HUES48 (cell line): ENCODE measurements at regions not wholly inside any gene's neighbourhood (a gene's known extent, or its start where the extent isn't known, plus 50 kb on each side); places are given as distances from the start of the nearest gene placed in this dataset.

ENCODE experiments used
- H3K27ac ChIP-seq: one replicate; pipeline ENCODE4 v1.7.0; 2013; ENCODE audit warnings: low read depth, low read length, inconsistent platforms
- H3K27me3 ChIP-seq: 2 replicates; pipeline ENCODE4 v1.6.1; 2013; ENCODE audit warnings: mild to moderate bottlenecking, low read length; ENCODE audit not compliant: control insufficient read depth, insufficient read depth
- H3K36me3 ChIP-seq: 2 replicates; pipeline ENCODE4 v1.6.1; 2013; ENCODE audit warnings: low read length; ENCODE audit not compliant: control insufficient read depth, insufficient read depth
- H3K4me1 ChIP-seq: 2 replicates; pipeline ENCODE4 v1.6.1; 2013; ENCODE audit warnings: mild to moderate bottlenecking, low read length; ENCODE audit not compliant: control insufficient read depth, insufficient read depth
- H3K4me3 ChIP-seq: 2 replicates; pipeline ENCODE4 v1.5.1; 2013; ENCODE audit warnings: mild to moderate bottlenecking, low read depth, low read length
- H3K9ac ChIP-seq: 2 replicates; pipeline ENCODE4 v1.6.1; 2013; ENCODE audit warnings: mild to moderate bottlenecking, low read depth, low read length, moderate library complexity
- H3K9me3 ChIP-seq: 2 replicates; pipeline ENCODE4 v1.6.1; 2013; ENCODE audit warnings: low read length; ENCODE audit not compliant: control insufficient read depth, insufficient read depth

DNA sequence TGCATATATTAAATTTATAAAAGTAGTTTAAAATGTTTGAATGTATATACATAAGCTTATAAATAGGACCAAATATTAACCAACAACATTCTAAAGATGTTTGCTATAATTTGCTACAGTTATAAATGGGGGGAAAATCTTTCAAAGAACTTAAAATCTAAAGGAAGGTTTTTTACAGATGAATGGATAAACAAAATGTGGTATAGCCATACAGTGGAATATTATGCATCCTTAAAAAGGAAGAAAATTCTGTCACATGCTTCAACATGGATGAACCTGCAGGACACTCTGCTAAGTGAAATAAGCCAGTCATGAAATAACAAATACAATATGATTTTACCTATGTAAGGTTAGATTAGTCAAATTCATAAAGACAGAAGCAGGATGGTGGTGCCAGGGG lies 75.8 kb downstream of the TMEM17 start:
- H3K4me3 ChIP-seq, result no peak overlapping the region
- no peak overlapping the region for H3K9ac ChIP-seq
- no peaks in the 10 kb centered on the region for H3K9me3 ChIP-seq
- no peaks in the 10 kb centered on the region for H3K27me3 ChIP-seq
- H3K27ac ChIP-seq, result no peak overlapping the region
- no peaks in the 10 kb centered on the region for H3K36me3 ChIP-seq
- H3K4me1 ChIP-seq, result no peaks in the 10 kb centered on the region

DNA sequence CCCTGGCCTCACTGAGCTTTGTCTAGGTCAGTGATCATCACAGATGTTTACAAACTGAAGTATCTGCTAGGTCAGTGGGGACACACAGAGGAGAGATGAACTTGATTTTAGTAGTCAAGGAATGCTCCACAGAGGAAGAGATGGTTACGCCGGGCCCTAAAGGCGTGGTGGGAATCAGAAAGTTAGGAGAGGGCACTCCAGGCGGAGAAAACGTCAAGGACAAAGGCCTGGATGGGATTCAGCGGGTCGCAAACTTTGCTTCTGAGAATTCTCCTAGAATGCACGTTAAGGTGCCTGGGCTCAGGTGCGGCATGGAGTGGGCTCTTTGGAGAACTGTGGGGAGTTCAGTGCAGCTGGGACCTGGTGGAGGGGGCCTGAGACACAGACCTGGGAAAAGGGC lies 78.8 kb downstream of the TMEM17 start:
- H3K9me3 ChIP-seq, result no peaks in the 10 kb centered on the region
- no peak overlapping the region for H3K9ac ChIP-seq
- H3K4me3 ChIP-seq, result no peak overlapping the region
- H3K27me3 ChIP-seq, result no peaks in the 10 kb centered on the region
- no peak overlapping the region for H3K27ac ChIP-seq
- no peaks in the 10 kb centered on the region for H3K36me3 ChIP-seq
- H3K4me1 ChIP-seq, result no peaks in the 10 kb centered on the region

DNA sequence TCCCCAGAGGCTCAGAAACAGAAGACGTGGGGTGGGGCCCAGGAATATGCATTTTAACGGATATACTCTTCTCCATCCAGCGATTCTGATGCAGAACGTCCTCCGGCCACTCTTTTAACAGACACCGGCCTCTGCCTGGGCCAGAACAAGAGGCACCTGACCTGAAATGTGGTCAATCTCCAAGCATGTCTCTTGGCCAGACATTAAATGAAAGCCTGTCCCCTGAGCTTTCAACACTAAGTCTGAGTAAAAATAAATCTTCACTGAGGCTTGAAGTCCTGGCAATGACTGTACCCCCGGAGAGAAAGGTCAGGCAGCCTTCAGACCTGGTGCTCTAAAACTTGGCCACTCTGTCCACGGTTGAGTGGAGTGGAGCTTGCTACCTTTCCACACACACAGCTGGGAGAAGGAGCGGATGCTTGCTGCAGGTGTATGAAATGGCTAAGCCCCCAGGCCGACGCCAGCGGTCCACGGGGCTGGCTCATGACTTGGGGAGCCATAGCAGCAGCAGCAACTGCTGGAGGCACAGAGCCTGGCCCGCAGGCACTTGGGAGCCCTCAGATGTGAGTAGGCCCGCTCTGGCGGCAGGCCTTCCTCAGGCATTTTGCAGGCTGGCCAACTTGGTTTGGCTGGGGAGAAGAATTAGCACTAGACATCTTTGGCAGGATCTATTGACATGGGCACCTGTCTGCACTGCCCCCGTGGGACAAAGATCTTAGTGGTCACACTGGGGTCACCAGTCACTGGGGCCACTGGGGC lies 79.7 kb downstream of the TMEM17 start:
- no peak overlapping the region for H3K4me3 ChIP-seq
- no peaks in the 10 kb centered on the region for H3K4me1 ChIP-seq
- no peak overlapping the region for H3K27ac ChIP-seq
- no peaks in the 10 kb centered on the region for H3K27me3 ChIP-seq
- H3K9me3 ChIP-seq, result no peaks in the 10 kb centered on the region
- no peak overlapping the region for H3K9ac ChIP-seq
- no peaks in the 10 kb centered on the region for H3K36me3 ChIP-seq

DNA sequence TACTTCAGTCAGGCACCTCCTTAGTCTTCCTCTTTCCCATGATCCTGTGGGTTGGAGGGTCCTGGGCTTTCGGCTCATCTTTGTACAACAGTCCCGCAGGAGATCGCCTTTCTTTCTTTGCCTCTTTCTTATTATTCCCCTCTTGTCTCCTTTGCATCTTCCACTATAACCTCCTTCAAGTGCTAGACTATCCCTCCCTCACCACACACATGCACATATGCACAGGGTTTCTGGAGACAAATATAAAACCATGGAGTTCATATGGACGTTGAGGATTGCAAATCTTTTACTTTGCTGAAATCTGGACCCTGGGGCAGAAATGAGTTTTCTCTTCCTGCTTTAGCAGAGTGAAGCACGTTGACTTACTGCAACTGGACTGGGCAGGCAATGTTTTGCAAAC lies 80.3 kb downstream of the TMEM17 start:
- H3K9me3 ChIP-seq, result no peaks in the 10 kb centered on the region
- no peak overlapping the region for H3K27ac ChIP-seq
- no peaks in the 10 kb centered on the region for H3K27me3 ChIP-seq
- no peak overlapping the region for H3K4me3 ChIP-seq
- H3K36me3 ChIP-seq, result no peaks in the 10 kb centered on the region
- no peak overlapping the region for H3K9ac ChIP-seq
- no peaks in the 10 kb centered on the region for H3K4me1 ChIP-seq

DNA sequence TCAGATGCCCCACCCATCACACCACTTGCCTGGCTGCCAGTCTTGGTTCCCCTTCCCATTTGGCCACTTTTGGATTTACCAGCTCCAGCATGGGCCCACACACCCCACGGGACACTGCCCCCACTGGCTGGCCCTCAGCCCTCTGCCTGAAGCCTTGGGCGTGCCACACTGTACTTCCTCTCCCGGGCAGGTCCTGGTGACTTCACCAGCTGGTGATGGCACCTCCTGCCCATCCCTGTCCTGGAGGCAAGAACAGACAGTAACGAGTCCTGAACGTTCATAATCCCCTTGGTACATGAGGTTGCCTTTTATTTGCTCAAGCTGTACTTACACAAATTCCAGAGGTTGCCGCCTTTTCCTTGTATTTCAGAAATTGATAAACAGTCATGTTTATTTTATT lies 81.1 kb downstream of the TMEM17 start:
- no peak overlapping the region for H3K27ac ChIP-seq
- H3K36me3 ChIP-seq, result no peaks in the 10 kb centered on the region
- no peak overlapping the region for H3K9ac ChIP-seq

DNA sequence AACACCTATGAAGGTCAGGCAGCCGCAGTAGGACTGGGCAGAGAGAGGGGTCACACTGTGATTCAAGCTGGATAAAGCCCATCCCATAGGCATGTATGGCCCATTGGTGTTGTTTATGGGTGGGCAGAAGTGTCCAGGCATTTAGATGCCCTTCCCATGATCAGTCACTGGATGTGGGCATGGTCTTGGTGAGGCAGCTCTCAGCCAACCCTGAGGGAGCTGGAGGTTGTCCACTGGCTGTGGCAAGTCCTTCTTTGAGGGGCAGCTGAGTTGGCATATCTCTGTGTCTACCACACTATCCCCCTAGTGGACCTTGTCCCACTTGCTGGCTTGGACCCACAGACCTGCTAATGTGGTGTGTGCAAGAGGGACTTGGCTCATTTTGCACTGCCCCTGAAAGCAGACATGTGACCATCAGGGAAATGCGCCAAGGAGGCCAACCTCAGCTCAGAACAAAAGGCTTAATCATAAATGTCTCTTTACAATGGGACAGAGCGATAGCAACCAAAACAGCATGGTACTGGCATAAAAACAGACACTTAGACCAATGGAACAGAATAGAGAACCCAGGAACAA lies 82.0 kb downstream of the TMEM17 start:
- Histone ChIP-seq H3K9me3 (no peaks in the 10 kb centered on the region), H3K27ac (no peak overlapping the region), H3K27me3 (no peaks in the 10 kb centered on the region), H3K4me1 (no peaks in the 10 kb centered on the region), H3K9ac (no peak overlapping the region), H3K4me3 (no peak overlapping the region), H3K36me3 (no peaks in the 10 kb centered on the region)

More for the DNA sequence above, 81.1 kb downstream of the TMEM17 start:
- H3K4me3 ChIP-seq, result no peak overlapping the region
- H3K27me3 ChIP-seq, result no peaks in the 10 kb centered on the region
- no peaks in the 10 kb centered on the region for H3K9me3 ChIP-seq
- no peaks in the 10 kb centered on the region for H3K4me1 ChIP-seq

DNA sequence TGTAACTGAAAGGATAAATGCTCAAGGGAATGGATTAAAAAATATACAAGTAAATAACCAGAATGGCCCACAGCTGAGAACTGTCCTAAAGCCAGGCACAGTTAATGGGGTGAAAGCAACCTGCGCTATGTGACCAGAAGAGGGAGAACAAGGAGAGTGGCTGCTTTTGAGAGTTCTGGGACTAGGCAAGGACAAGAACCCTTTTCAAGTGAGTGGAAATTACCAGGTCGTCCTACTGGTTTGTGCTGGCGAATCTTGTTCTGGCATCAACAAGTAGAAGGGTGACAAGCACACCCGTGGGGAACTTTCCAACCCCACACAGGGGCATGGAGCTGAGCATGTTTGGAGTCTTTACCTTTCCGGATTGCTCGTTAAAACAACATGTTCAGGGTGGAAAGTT lies 82.8 kb downstream of the TMEM17 start:
- Histone ChIP-seq H3K9me3 (no peaks in the 10 kb centered on the region), H3K4me1 (no peaks in the 10 kb centered on the region), H3K27me3 (no peaks in the 10 kb centered on the region), H3K9ac (no peak overlapping the region), H3K4me3 (no peak overlapping the region), H3K27ac (no peak overlapping the region), H3K36me3 (no peaks in the 10 kb centered on the region)

DNA sequence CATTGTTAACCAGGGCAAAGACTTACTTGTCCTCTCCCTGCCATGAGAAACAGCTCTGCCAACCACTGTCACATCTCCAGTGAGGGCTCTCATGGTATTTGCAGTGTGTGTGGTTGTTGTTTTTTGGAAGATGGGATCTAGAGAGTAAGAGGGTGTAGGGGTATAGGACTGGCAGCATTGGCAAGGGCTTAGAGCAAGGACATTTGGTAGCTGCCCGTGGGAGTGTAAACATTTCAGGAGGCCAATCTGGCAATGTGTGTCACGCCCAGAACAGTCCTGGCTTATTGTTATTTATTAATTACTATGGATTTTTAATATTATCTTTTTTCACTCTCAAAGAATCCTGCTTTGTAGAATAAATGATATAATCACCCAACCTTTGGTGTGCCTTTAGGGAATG lies 90.5 kb downstream of the TMEM17 start:
- H3K9ac ChIP-seq, result no peak overlapping the region

DNA sequence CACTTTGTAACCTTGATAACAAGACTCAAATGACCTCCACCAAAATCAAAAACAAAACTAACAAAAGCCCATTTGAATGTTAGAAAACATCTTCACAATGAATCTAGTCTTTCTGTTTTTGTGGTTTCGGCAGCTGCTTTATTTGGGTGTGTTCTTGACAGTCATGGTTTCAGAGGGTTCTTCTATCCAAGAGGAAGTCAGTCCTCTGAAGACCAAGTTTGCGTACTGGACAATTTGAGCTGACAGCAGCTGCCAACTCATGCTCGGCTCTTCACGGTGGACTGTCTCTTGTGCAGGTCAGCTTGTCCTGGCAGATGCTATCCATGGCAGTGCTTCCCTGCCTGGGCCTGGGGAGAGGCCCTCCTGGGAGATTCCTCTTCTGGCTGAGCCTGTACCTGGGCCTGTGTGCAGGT lies 91.0 kb downstream of the TMEM17 start:
- H3K27ac ChIP-seq, result no peak overlapping the region
- no peaks in the 10 kb centered on the region for H3K27me3 ChIP-seq
- H3K9me3 ChIP-seq, result no peaks in the 10 kb centered on the region
- no peaks in the 10 kb centered on the region for H3K36me3 ChIP-seq
- H3K4me1 ChIP-seq, result peaks cover 14% of the 10 kb centered on the region
- no peak overlapping the region for H3K9ac ChIP-seq
- no peak overlapping the region for H3K4me3 ChIP-seq

More for the DNA sequence above, 90.5 kb downstream of the TMEM17 start:
- H3K9me3 ChIP-seq, result no peaks in the 10 kb centered on the region
- no peak overlapping the region for H3K4me3 ChIP-seq
- no peaks in the 10 kb centered on the region for H3K27me3 ChIP-seq
- no peaks in the 10 kb centered on the region for H3K36me3 ChIP-seq
- H3K27ac ChIP-seq, result no peak overlapping the region
- peaks cover 14% of the 10 kb centered on the region for H3K4me1 ChIP-seq

DNA sequence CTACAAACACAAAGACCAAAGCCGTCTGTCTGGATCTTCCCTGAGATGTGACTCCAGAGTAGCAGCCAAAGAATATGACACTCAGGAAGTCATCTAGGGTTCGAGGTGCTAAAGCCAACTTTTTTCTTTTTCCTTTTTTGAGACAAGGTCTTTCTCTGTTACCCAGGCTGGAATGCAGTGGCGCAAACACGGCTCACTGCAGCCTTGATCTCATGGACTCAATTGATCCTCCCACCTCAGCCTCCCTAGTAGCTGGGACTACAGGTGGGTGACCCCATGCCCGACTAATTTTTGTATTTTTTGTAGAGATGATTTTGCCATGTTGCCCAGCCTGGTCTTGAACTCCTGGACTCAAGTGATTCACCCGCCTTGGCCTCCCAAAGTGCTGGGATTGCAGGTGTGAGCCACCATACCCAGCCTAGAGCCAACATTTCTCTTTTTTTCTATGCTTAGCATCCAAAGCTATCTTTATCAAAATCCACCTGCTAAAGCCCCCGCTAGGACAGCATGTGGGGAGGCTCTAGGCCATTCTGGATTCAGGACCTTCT lies 92.8 kb downstream of the TMEM17 start:
- Histone ChIP-seq H3K9me3 (no peaks in the 10 kb centered on the region), H3K27me3 (no peaks in the 10 kb centered on the region), H3K9ac (no peak overlapping the region), H3K27ac (no peak overlapping the region), H3K4me3 (no peak overlapping the region), H3K36me3 (no peaks in the 10 kb centered on the region), H3K4me1 (peaks cover 14% of the 10 kb centered on the region)

DNA sequence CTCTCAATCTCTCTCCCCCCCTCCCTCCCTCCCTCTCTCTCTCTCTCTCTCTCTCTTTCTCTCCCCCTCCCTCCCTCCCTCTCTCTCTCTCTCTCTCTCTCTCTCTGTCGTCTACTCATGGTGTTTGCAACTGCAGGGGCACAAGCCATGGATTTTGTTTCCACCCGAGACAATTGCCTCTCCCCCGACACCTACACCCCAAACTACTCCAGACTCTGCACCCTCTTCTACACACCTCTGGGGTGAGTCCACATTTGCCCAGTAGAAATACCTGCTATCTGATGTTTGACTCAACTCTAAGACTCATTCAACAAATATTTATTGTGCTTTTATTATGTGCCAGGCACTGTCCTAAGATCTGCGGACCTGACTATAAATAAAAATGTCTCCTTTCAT lies 93.7 kb downstream of the TMEM17 start:
- Histone ChIP-seq H3K27ac (no peak overlapping the region), H3K9ac (no peak overlapping the region), H3K4me1 (peaks cover 14% of the 10 kb centered on the region), H3K27me3 (no peaks in the 10 kb centered on the region), H3K36me3 (no peaks in the 10 kb centered on the region), H3K4me3 (no peak overlapping the region), H3K9me3 (no peaks in the 10 kb centered on the region)
